ENCODE measurements at regions not wholly inside any gene's neighbourhood (a gene's known extent, or its start where the extent isn't known, plus 50 kb on each side); places are given as distances from the start of the nearest gene placed in this dataset.
"Not testable (repeated sequence)": the region's sequence is repeated elsewhere in the genome, so short reads cannot be mapped to it uniquely, and the experiment has no call there.

GRCh38 chr7:13725591-13725990, 263.9 kb downstream of the ETV1 start:
- H3K4me1 Mint-ChIP-seq (ENCODE audit: low read depth in 2 of 2), result no peaks in the 10 kb centered on the region
- H3K27ac Mint-ChIP-seq, result no peak overlapping the region
- no peak for DNase-seq (ENCODE audit: low spot score)

GRCh38 chr7:13727279-13727678, 262.2 kb downstream of the ETV1 start:
- Mint-ChIP-seq H3K36me3 (no peaks in the 10 kb centered on the region), H3K9me3 (peaks cover 4% of the 10 kb centered on the region), H3K4me1 (ENCODE audit: low read depth in 2 of 2) (no peaks in the 10 kb centered on the region), H3K27me3 (no peaks in the 10 kb centered on the region), H3K4me3 (no peak overlapping the region), H3K27ac (no peak overlapping the region)
- no peak for ATAC-seq
- DNase-seq (ENCODE audit: low spot score), result no peak

More at GRCh38 chr7:13725591-13725990, 263.9 kb downstream of the ETV1 start:
- H3K4me3 Mint-ChIP-seq, result no peak overlapping the region
- H3K27me3 Mint-ChIP-seq, result no peaks in the 10 kb centered on the region
- H3K9me3 Mint-ChIP-seq, result peaks cover 4% of the 10 kb centered on the region
- no peak for ATAC-seq
- no peaks in the 10 kb centered on the region for H3K36me3 Mint-ChIP-seq

- no peak for ATAC-seq
- Mint-ChIP-seq H3K9me3 (peaks cover 4% of the 10 kb centered on the region), H3K27ac (no peak overlapping the region), H3K4me3 (no peak overlapping the region), H3K27me3 (no peaks in the 10 kb centered on the region), H3K36me3 (no peaks in the 10 kb centered on the region), H3K4me1 (ENCODE audit: low read depth in 2 of 2) (no peaks in the 10 kb centered on the region)
- DNase-seq (ENCODE audit: low spot score), result no peak
Measured at GRCh38 chr7:13727751-13728150, 261.7 kb downstream of the ETV1 start.

GRCh38 chr7:13728430-13728829, 261.0 kb downstream of the ETV1 start:
- not testable (repeated sequence) for H3K4me3 Mint-ChIP-seq; H3K9me3 Mint-ChIP-seq; H3K4me1 Mint-ChIP-seq (ENCODE audit: low read depth in 2 of 2); H3K27ac Mint-ChIP-seq; H3K27me3 Mint-ChIP-seq; ATAC-seq; H3K36me3 Mint-ChIP-seq; DNase-seq (ENCODE audit: low spot score)

GRCh38 chr7:13731643-13732042, 257.8 kb downstream of the ETV1 start:
- no peak overlapping the region for H3K4me3 Mint-ChIP-seq
- no peak for ATAC-seq
- no peak for DNase-seq (ENCODE audit: low spot score)
- H3K4me1 Mint-ChIP-seq (ENCODE audit: low read depth in 2 of 2), result no peaks in the 10 kb centered on the region
- H3K36me3 Mint-ChIP-seq, result no peaks in the 10 kb centered on the region
- no peak overlapping the region for H3K27ac Mint-ChIP-seq
- no peaks in the 10 kb centered on the region for H3K27me3 Mint-ChIP-seq
- peaks cover 4% of the 10 kb centered on the region for H3K9me3 Mint-ChIP-seq

- no peaks in the 10 kb centered on the region for H3K36me3 Mint-ChIP-seq
- H3K27ac Mint-ChIP-seq, result no peak overlapping the region
- no peak for DNase-seq (ENCODE audit: low spot score)
- H3K27me3 Mint-ChIP-seq, result peaks cover 0 to 8% of the 10 kb centered on the region in 2 donors
- no peak for ATAC-seq
- H3K4me3 Mint-ChIP-seq, result no peak overlapping the region
- no peaks in the 10 kb centered on the region for H3K4me1 Mint-ChIP-seq (ENCODE audit: low read depth in 2 of 2)
- H3K9me3 Mint-ChIP-seq, result no peaks in the 10 kb centered on the region
Measured at GRCh38 chr7:13737563-13737962, 251.9 kb downstream of the ETV1 start.

- no peaks in the 10 kb centered on the region for H3K4me1 Mint-ChIP-seq (ENCODE audit: low read depth in 2 of 2)
- ATAC-seq, result no peak
- no peaks in the 10 kb centered on the region for H3K9me3 Mint-ChIP-seq
- no peak for DNase-seq (ENCODE audit: low spot score)
- H3K27ac Mint-ChIP-seq, result no peak overlapping the region
- H3K27me3 Mint-ChIP-seq, result peaks cover 0 to 18% of the 10 kb centered on the region in 2 donors
- H3K36me3 Mint-ChIP-seq, result no peaks in the 10 kb centered on the region
- no peak overlapping the region for H3K4me3 Mint-ChIP-seq
Measured at GRCh38 chr7:13742126-13742525, 247.3 kb downstream of the ETV1 start.

GRCh38 chr7:13742811-13743210, 246.7 kb downstream of the ETV1 start:
- Mint-ChIP-seq H3K27ac (no peak overlapping the region), H3K27me3 (peaks cover 0 to 18% of the 10 kb centered on the region in 2 donors), H3K9me3 (no peaks in the 10 kb centered on the region), H3K4me1 (ENCODE audit: low read depth in 2 of 2) (no peaks in the 10 kb centered on the region), H3K36me3 (no peaks in the 10 kb centered on the region), H3K4me3 (no peak overlapping the region)
- DNase-seq (ENCODE audit: low spot score) (no peak), ATAC-seq (no peak)

- H3K9me3 Mint-ChIP-seq, result no peaks in the 10 kb centered on the region
- no peak overlapping the region for H3K27ac Mint-ChIP-seq
- no peaks in the 10 kb centered on the region for H3K36me3 Mint-ChIP-seq
- DNase-seq (ENCODE audit: low spot score), result no peak
- H3K27me3 Mint-ChIP-seq, result peaks cover 0 to 16% of the 10 kb centered on the region in 2 donors
- no peaks in the 10 kb centered on the region for H3K4me1 Mint-ChIP-seq (ENCODE audit: low read depth in 2 of 2)
- no peak for ATAC-seq
- H3K4me3 Mint-ChIP-seq, result no peak overlapping the region
Measured at GRCh38 chr7:13743226-13743625, 246.2 kb downstream of the ETV1 start.

- DNase-seq (ENCODE audit: low spot score), result no peak
Measured at GRCh38 chr7:13745530-13745929, 243.9 kb downstream of the ETV1 start.

GRCh38 chr7:13748998-13749397, 240.5 kb downstream of the ETV1 start:
- no peak for ATAC-seq
- Mint-ChIP-seq H3K9me3 (peaks cover 3% of the 10 kb centered on the region), H3K27ac (no peak overlapping the region), H3K27me3 (peaks cover 0 to 2% of the 10 kb centered on the region in 2 donors), H3K4me3 (no peak overlapping the region), H3K36me3 (no peaks in the 10 kb centered on the region), H3K4me1 (ENCODE audit: low read depth in 2 of 2) (no peaks in the 10 kb centered on the region)
- no peak for DNase-seq (ENCODE audit: low spot score)

More at GRCh38 chr7:13745530-13745929, 243.9 kb downstream of the ETV1 start:
- H3K27me3 Mint-ChIP-seq, result peaks cover 0 to 10% of the 10 kb centered on the region in 2 donors
- no peaks in the 10 kb centered on the region for H3K4me1 Mint-ChIP-seq (ENCODE audit: low read depth in 2 of 2)
- no peak overlapping the region for H3K27ac Mint-ChIP-seq
- H3K4me3 Mint-ChIP-seq, result no peak overlapping the region
- H3K36me3 Mint-ChIP-seq, result no peaks in the 10 kb centered on the region
- ATAC-seq, result no peak
- no peaks in the 10 kb centered on the region for H3K9me3 Mint-ChIP-seq

GRCh38 chr7:13749636-13750035, 239.8 kb downstream of the ETV1 start:
- DNase-seq (ENCODE audit: low spot score) (no peak), ATAC-seq (no peak)
- Mint-ChIP-seq H3K4me1 (ENCODE audit: low read depth in 2 of 2) (no peaks in the 10 kb centered on the region), H3K27ac (no peak overlapping the region), H3K9me3 (peaks cover 3% of the 10 kb centered on the region), H3K36me3 (no peaks in the 10 kb centered on the region), H3K27me3 (no peaks in the 10 kb centered on the region), H3K4me3 (no peak overlapping the region)

- H3K36me3 Mint-ChIP-seq, result no peaks in the 10 kb centered on the region
Measured at GRCh38 chr7:13751766-13752165, 237.7 kb downstream of the ETV1 start.

GRCh38 chr7:13757841-13758240, 231.6 kb downstream of the ETV1 start:
- H3K27ac Mint-ChIP-seq, result no peak overlapping the region
- ATAC-seq (no peak), DNase-seq (ENCODE audit: low spot score) (no peak)
- H3K27me3 Mint-ChIP-seq, result no peaks in the 10 kb centered on the region
- peaks cover 2% of the 10 kb centered on the region for H3K9me3 Mint-ChIP-seq
- no peaks in the 10 kb centered on the region for H3K36me3 Mint-ChIP-seq
- no peak overlapping the region for H3K4me3 Mint-ChIP-seq
- H3K4me1 Mint-ChIP-seq (ENCODE audit: low read depth in 2 of 2), result peaks cover 0 to under 1% of the 10 kb centered on the region in 2 donors

More at GRCh38 chr7:13751766-13752165, 237.7 kb downstream of the ETV1 start:
- no peak overlapping the region for H3K27ac Mint-ChIP-seq
- H3K27me3 Mint-ChIP-seq, result no peaks in the 10 kb centered on the region
- ATAC-seq, result no peak
- DNase-seq (ENCODE audit: low spot score), result no peak
- peaks cover 3% of the 10 kb centered on the region for H3K9me3 Mint-ChIP-seq
- no peaks in the 10 kb centered on the region for H3K4me1 Mint-ChIP-seq (ENCODE audit: low read depth in 2 of 2)
- H3K4me3 Mint-ChIP-seq, result no peak overlapping the region

- H3K27me3 Mint-ChIP-seq; ATAC-seq; H3K36me3 Mint-ChIP-seq; H3K4me3 Mint-ChIP-seq; H3K4me1 Mint-ChIP-seq (ENCODE audit: low read depth in 2 of 2); DNase-seq (ENCODE audit: low spot score); H3K9me3 Mint-ChIP-seq; H3K27ac Mint-ChIP-seq: not testable (repeated sequence)
Measured at GRCh38 chr7:13765853-13766252, 223.6 kb downstream of the ETV1 start.

All from natural killer cell treated with Interleukin-12 subunit alpha and Interleukin-12 subunit beta and Interleukin-15 and Interleukin-18, amount 100 ng/mL, for 72 hours (primary cell).